Neural crest cell (in vitro differentiated cells): ENCODE measurements at regions not wholly inside any gene's neighbourhood (a gene's known extent, or its start where the extent isn't known, plus 50 kb on each side); places are given as distances from the start of the nearest gene placed in this dataset.
"Not testable (repeated sequence)": the region's sequence is repeated elsewhere in the genome, so short reads cannot be mapped to it uniquely, and the experiment has no call there.

Experiments used
- DNase-seq: peaks from one replicate; pipeline ENCODE4 v3.0.0; 2021; ENCODE audit warnings: low read depth, mixed read lengths, low spot score
- H3K27ac Mint-ChIP-seq: one replicate; pipeline ENCODE4 v1.8.0; 2021; ENCODE audit warnings: mild to moderate bottlenecking, mixed read lengths; ENCODE audit not compliant: unreplicated experiment
- H3K27me3 Mint-ChIP-seq: 2 replicates; pipeline ENCODE4 v1.8.0; 2021; ENCODE audit warnings: low read depth, mild to moderate bottlenecking, mixed read lengths
- H3K36me3 Mint-ChIP-seq: 2 replicates; pipeline ENCODE4 v1.8.0; 2021; ENCODE audit warnings: low read depth, mild to moderate bottlenecking, mixed read lengths
- H3K4me1 Mint-ChIP-seq: 2 replicates; pipeline ENCODE4 v1.8.0; 2021; ENCODE audit warnings: mixed read lengths
- H3K4me3 Mint-ChIP-seq: one replicate; pipeline ENCODE4 v1.8.0; 2021; ENCODE audit warnings: mild to moderate bottlenecking, mixed read lengths
- H3K9me3 Mint-ChIP-seq: 2 replicates; pipeline ENCODE4 v1.8.0; 2021; ENCODE audit warnings: mixed read lengths
- TF ChIP-seq, protein P1 (sequence below): fragments of 200-600 bp; sonication (generic); conservative IDR thresholded peaks from 2 replicates; pipeline ENCODE4 v1.5.0; 2021; ENCODE audit warnings: antibody characterized with exemption, mild to moderate bottlenecking

DNA sequence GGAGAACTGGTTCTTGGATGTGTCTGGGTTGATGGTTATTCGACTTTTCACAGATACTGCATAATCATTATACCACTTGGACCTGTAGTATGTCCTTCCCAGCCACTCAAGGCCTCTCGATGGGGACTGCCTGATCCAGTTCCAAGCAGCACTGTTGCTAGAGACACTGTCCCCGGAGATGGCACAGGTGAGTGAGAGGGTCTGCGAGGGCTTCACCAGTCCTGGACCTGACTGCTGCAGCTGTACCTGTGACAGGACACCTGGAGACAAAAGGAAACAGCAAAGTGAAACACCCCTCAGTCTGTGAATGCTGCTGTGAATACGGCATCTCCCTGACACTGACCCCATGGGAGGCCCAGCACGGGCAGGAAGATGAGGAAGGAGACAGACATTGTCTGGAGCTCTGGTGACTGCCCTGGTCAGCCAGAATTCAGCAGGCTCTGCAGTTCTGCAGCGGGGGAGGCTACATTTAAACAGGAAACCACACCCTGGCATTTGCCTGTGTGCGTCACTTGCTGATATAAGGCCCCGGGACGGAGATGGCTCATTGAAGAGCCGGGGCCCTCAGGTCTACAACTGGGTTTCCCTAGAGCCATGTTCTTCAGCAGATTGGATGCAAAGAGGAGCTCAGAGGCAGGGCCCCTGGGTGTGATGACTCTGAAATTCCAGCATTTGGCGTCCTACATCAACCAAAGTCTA is 413.6 kb downstream of the TMEM121 start:
- Mint-ChIP-seq H3K27me3 (no peaks in the 10 kb centered on the region), H3K4me3 (no peak overlapping the region), H3K27ac (no peak overlapping the region), H3K4me1 (no peaks in the 10 kb centered on the region), H3K36me3 (peaks cover 12% of the 10 kb centered on the region), H3K9me3 (peaks cover 11% of the 10 kb centered on the region)
- TF ChIP-seq, protein P1, sequence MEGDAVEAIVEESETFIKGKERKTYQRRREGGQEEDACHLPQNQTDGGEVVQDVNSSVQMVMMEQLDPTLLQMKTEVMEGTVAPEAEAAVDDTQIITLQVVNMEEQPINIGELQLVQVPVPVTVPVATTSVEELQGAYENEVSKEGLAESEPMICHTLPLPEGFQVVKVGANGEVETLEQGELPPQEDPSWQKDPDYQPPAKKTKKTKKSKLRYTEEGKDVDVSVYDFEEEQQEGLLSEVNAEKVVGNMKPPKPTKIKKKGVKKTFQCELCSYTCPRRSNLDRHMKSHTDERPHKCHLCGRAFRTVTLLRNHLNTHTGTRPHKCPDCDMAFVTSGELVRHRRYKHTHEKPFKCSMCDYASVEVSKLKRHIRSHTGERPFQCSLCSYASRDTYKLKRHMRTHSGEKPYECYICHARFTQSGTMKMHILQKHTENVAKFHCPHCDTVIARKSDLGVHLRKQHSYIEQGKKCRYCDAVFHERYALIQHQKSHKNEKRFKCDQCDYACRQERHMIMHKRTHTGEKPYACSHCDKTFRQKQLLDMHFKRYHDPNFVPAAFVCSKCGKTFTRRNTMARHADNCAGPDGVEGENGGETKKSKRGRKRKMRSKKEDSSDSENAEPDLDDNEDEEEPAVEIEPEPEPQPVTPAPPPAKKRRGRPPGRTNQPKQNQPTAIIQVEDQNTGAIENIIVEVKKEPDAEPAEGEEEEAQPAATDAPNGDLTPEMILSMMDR: no peak
- DNase-seq: no peak

DNA sequence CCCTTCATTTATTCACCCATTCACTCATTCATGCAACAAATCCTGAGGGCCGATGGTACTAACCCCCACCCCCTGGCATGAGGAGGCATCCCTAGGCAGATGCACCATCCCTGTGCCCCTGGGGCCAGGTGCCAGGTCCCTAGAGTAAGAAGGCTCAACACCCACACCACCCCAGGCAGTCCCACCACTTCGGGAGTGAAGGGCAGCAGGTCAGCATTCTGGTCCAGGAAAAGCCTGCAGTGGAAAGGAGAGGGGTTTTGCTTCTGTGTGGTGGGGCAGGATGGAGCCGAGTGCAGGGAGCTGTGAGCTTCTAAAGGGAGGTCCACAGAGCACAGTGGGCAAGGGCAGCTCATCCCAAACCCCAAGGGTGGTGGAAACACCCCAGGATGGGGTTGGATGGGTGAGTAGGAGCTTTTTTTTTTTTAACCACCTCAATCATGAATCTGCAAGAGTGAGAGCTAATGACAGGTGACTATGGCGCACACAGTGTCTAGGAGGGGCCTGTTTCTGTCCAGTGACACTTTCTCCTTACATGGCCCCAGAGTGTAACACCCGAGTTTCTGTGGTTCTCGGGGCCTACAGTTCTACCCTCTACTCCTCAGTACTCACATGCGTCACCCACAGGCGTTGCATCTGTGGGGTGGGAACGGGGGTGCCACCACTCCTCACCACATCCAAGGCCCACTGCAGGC is 414.3 kb downstream of the TMEM121 start:
- H3K27me3 Mint-ChIP-seq: no peaks in the 10 kb centered on the region

DNA sequence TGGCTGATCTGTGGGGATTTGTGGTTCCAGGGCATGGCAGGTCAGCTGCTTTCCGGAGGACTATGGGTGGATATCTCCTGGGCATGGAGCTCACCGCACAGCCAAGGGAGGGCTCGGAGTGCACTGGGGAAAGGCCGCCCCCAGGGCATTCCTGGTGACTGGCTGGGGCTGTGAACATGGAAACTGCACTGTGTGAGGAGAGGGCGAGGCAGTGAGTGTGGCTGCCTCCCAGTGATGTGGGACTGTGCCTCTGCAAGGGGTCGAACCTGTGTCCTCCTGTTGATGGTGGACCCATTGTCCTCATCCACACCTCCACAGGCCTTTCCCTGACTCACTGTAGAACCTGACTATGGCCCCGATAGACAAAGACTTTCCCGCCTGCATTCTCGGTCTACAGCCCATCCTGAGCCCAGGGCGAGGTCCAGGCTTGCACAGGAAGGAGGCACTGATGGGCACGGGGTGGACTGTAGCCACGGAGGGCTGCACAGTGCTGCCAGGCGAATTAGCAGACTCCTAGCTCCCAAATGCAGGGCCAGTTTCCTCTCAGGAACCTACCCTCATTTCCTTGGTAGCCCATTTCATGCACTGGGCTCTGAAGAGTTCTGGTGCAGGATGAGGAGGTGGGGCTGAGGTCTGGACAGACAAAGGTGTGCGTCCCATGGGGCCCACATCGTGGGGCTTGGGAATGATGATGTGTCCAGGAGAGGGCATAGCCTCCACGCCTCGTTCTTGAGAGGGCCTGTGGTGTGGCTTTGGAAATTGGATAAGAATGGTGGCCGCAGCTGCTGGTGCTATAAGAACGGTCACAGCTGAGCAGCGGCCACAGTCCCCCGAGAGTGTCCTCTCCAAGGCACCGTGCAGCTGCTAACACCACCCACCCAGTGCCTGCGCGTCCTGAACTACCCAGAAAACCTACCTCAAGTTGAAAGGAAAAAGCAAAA is 415.1 kb downstream of the TMEM121 start:
- Mint-ChIP-seq H3K36me3 (peaks cover 9% of the 10 kb centered on the region), H3K9me3 (peaks cover 11% of the 10 kb centered on the region), H3K4me3 (no peak overlapping the region), H3K27ac (no peak overlapping the region), H3K4me1 (no peaks in the 10 kb centered on the region), H3K27me3 (no peaks in the 10 kb centered on the region)
- no peak for DNase-seq
- TF ChIP-seq, protein P1: no peak

More for the DNA sequence above, 414.3 kb downstream of the TMEM121 start:
- Mint-ChIP-seq H3K36me3 (peaks cover 9% of the 10 kb centered on the region), H3K27ac (no peak overlapping the region), H3K4me3 (no peak overlapping the region), H3K9me3 (peaks cover 11% of the 10 kb centered on the region), H3K4me1 (no peaks in the 10 kb centered on the region)
- no peak for DNase-seq
- TF ChIP-seq, protein P1: no peak

DNA sequence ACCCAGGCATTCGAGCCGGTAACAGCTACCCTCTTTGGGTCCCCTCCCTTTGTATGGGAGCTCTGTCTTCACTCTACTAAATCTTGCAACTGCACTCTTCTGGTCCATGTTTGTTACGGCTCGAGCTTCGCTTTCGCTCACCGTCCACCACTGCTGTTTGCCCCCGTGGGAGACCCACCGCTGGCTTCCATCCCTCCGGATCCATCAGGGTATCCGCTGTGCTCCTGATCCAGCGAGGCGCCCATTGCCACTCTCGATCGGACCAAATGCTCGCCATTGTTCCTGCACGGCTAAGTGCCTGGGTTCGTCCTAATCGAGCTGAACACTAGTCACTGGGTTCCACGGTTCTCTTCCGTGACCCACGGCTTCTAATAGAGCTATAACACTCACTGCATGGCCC is 416.3 kb downstream of the TMEM121 start:
- H3K36me3 Mint-ChIP-seq, H3K9me3 Mint-ChIP-seq, H3K27ac Mint-ChIP-seq, DNase-seq, H3K4me3 Mint-ChIP-seq, H3K4me1 Mint-ChIP-seq, H3K27me3 Mint-ChIP-seq: not testable (repeated sequence)

DNA sequence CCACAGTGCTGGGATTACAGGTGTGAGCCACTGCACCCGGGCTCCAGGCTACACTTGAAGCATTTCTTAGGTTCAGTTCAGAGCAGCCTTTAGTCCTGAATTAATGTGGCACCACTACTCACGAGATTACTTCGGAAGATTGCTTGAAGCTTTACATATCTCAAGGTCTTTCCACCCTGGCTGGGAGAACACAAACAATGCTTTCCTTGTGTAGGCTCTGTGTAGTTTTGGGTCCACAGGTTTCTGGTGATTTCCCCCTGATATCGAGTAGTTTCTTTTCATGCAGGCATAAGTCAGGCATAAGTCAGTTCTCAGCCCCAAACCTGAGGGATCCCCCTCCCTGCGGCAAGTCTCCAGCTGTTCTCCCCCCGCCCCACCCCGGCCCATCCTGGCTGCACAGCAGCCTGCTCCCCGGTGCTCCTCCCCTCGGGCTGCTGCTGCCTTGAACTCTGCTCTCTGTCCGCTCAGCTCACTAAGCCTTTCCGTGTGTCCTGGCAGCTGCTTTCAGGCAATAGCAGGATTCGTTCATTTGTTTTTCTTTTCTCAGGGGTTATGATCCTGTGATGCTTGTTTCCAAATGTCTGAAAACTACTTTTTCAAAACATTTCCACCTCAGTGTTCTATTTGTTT is 417.7 kb downstream of the TMEM121 start:
- H3K27ac Mint-ChIP-seq: peak overlapping the region; percentile 43
- no peaks in the 10 kb centered on the region for H3K4me1 Mint-ChIP-seq
- H3K4me3 Mint-ChIP-seq: no peak overlapping the region
- no peak for DNase-seq
- H3K9me3 Mint-ChIP-seq: peaks cover 7% of the 10 kb centered on the region
- H3K36me3 Mint-ChIP-seq: peaks cover 6% of the 10 kb centered on the region
- TF ChIP-seq, protein P1: no peak
- H3K27me3 Mint-ChIP-seq: no peaks in the 10 kb centered on the region
